ENCODE measurements at regions not wholly inside any gene's neighbourhood (a gene's known extent, or its start where the extent isn't known, plus 50 kb on each side); places are given as distances from the start of the nearest gene placed in this dataset.
"Not testable (repeated sequence)": the region's sequence is repeated elsewhere in the genome, so short reads cannot be mapped to it uniquely, and the experiment has no call there.

DNA sequence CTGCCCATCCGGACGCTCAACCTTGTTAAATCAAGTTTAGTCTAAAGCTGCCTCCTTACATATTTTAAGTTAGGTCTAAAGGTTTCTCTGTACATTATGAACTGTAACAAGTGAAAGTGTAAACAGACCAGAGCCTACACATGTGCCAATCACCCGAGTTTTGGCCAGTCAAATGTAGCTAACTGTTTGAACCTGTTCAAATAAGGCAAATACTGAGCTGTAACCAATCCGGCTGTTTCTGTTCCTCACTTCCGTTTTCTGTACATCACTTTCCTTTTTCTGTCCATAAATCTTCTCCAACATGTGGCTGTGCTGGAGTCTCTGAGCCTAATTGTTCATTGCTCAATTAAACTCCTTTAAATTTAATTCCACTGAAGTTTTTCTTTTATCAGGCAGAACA is 113.3 kb upstream of the SHISA3 start:
- no peak for DNase-seq (ENCODE audit: low spot score)

DNA sequence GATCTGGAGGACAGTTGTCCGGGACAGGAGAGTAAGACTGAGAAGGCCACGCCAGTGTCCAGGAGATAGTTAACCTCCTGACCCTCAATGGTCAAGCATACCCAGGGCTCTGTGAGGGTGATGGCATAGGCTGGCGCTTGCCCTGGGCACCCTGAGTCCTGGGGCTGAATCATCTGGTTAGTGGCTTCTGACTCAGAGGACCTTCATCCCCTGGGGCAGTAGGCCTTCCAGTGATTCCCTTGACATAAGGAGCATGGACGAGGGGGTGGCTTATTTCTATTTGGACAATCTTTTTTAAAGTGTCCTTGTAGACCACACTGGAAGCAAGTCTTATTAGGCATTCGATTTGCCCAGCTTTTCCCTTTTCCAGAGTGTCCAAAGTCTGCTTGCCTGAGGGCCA is 108.4 kb upstream of the SHISA3 start:
- not testable (repeated sequence) for DNase-seq (ENCODE audit: low spot score)

DNA sequence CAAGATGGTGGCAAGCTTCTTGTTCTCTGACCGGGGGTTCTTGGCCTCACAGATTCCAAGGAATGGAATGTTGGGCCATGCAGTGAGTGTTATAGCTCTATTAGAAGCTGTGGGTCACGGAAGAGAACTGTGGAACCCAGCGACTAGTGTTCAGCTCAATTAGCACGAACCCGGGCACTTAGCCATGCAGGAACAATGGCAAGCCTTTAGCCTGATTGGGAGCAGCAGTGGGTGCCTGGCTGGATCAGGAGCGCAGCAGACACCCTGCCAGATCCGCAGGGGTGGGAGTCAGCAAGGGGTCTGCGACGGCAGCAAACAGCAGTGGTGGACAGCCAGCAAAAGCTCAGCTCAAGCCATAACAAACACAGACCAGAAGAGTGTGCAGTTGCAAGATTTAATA is 105.1 kb upstream of the SHISA3 start:
- DNase-seq (ENCODE audit: low spot score), result not testable (repeated sequence)

DNA sequence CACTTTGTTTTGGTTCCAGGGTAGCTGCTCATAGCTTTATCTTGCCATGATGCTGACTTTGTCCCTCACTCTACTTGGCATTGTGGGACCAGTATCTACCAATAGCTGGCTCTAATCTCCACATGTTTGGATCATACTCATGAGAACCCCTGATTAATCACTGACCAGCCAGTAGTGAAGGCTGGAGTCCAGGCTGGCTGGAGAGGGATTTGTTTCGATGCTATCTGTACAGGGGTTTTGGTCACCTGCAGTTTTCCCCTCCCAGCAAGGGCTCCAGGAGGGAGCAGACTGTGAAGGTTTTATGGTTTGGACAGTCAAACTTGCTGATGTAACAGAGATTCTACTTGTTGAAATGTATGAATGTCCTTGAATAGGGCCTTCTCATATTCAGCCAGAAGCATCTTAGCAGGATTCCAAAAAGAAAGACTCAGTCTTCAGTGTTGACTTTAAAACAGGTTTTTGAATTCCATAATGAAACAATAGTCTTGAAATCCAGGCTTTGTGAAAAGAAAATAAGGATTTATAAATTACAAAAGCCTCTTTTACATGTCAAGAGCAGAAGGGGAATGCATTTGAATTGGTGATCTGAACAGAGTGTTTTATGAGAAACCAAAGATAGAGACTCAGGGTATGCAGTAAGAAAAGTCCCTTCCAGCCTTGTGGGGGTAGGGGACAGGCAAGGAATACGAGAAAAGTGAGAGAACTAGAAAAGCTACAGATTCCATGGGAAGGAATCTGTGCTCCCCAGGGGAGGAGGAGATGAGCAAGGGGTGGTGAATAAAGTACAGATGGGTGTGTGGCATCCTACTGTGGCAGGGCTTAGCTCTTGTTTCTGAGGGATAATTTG is 103.1 kb upstream of the SHISA3 start:
- DNase-seq (ENCODE audit: low spot score), result no peak

DNA sequence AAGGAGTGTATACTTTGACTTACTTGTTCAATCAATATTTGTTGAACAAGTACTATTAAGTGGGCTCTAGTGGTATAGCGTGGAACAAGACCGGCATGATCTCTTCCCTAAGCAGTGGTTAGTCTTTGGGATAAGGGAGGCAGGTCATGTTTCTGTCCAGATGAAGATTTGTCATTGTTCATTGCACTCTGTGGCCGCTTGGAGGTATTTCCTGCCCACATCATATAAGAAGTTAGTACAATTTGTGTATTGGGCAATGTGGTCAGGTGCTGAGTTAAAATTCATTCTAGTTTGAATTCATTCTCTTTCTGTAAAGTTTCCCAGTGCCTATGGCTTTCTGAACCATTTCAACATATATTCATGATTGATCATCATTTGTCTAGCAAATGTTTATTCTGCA is 101.1 kb upstream of the SHISA3 start:
- DNase-seq (ENCODE audit: low spot score), result no peak

DNA sequence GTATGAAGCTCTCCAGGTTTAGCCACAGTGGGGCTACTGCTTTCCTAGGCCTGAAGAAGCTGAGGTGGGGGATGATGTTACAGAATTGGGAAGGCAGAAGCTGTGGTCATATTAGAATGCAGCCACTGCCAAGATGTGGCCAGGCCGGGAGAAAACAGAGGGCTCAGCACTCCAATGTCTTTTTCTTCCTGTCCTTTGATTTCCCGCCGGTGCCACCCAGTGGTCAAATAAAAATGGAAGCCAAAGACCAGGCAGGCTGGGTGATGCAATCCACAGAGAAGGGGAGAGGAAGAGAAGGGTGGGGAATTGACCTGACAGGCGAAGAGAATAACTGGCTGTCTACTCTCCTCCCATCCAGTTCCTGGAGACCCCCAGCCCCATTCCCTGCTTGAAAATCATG is 94.9 kb upstream of the SHISA3 start:
- peak; percentile 45 for DNase-seq (ENCODE audit: low spot score)

DNA sequence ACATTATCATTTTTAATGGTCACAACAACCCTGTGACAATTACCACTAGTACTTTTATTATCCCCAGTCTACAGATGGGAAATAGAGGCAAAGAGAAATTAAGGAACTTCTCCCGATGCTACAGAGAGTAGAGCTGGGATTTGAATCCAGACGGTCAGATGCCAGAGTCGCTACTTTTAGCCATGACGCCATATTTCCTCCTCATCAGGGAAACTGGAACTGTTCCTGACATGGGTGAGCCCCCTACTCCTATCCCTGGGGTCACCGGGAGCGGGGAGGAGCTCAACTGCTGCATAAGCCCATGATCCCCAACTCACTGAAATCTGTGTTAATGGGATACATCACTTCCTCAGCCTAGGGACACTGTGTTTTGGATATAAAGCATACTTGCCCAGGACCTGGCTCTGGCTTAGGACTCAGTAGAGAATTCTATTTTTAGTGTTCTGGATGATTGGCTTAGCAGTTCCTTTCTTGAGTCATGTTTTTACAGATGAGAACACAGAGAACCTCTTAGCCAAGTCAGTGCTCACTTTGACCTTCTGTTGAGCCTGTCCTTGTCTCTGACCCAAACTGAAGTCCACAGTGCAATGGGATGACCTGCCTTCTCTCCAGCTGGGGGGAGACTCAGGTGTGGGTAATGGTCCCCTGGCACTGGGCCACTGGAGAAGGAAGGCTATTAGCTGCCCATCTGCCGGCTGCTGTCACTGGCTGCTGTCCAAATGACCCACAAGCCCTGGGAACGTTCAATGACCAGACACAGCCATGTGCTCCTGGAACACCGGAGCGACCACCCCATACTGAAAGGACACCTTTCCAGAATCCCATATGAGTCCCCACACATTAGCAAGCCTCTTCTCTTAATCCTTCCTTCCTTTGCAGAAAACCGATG is 90.8 kb upstream of the SHISA3 start:
- no peak for DNase-seq (ENCODE audit: low spot score)

DNA sequence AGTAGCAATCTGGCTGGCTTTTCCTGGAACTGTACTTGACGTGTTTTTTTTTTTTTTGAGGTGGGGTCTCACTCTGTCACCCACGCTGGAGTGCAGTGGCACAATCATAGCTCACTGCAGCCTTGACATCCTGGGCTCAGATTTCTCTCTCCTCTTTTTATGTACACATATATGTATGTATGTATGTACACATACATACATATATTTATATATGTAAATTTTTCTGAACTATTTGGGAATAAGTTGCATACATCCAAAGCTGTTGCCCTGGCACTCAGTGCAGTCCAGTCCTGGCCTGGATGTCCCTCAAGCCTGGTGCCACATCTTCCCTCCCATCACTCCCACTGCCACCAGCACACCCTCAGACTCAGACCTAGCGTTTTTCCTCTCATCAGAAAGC is 89.0 kb upstream of the SHISA3 start:
- DNase-seq (ENCODE audit: low spot score), result no peak

DNA sequence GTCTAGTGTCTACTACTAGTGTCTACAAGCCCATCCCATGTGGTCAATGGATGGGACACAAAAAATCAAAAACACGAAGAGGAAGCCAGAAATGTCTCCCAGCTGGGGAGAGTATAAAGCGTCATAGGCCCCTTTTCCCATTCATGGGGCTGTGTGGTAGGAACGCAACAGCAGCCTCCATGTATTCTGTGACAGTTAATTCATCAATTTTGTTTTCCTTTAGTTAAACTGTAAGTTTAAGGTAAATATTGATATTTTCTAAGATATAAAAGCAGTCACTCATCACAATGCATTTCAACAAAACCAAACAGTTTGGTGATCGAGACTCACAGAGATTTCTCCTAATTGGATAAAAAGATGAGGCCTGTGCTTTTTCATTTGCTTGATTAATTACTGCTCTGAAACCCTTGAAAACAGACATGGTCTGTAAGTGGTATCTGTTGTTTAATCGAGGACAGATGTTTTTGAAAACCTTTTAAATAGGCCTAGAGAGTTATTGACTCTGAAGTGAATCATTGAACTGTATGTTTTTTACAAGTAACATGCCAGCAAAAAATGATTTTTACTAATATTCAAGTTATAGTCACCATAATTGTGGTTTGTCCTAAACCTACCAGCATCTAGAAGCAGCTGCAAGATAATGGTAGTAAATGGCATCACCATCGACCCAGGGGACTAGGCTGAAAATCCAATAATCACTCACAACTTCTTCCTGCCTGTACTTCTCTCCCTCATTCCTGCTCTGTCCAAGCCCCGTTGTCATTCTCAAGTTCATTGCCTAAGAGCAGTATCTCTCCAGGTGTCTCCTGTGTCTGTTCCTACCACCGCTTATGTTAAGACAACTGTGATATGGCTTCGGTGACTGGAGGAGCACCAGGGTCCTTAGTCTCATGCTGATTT is 87.7 kb upstream of the SHISA3 start:
- no peak for DNase-seq (ENCODE audit: low spot score)

DNA sequence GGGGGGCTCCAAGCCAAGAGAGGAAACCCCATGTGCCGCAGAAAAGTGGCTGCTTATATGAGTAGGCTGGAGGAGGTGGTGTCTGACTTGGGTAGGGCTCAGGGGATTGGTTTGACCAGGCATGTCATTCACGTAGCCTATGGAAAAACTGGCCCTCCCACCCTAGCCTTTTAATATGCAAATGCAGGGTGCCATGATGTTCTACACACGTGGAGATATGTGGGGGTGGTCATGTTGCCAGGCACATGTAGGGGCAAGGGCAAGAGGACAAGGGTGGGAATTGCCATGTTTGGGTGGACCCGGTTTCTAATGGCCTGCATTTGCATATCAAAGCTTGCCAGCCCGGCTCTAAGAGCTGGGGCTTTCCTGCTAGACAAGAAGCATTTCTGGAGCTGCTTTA is 86.9 kb upstream of the SHISA3 start:
- no peak for DNase-seq (ENCODE audit: low spot score)

DNA sequence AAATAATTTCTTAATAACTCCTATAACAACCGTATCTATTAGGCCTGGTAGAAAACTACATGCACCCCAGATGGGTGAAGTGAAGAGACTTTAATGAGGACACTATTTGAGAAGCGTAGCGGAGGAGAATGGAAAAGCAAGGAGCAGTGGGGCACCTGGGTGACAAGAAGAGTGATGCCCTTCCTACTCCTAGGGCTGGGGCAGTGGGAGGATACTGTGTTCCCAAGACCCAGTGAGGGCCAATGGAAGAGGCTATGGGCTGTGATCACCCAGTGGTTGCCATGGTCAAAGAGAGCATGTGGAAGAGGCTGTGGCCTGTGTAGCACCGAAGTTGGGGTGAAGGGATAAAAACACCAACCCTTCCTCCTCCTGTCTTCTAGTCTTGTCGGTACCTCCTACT is 86.5 kb upstream of the SHISA3 start:
- no peak for DNase-seq (ENCODE audit: low spot score)

DNA sequence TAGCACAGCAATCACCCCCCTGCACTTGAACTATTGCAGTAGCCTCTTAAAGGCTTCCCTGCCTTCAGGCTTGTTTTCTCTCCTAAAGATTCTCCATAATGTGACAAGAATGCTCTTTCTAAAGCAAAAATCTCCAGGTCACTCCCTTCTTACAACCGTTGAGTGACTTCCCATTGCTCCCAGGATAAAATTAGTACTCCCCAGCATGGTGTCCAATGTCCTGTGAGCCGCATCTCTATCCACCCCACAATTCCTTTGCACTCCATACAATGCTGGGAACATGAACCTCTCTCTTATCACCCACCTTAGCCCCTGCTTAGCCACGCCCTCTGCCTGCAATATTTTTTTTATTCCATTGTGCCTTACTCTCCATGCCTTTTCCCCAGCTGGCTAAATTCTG is 85.7 kb upstream of the SHISA3 start:
- no peak for DNase-seq (ENCODE audit: low spot score)

DNA sequence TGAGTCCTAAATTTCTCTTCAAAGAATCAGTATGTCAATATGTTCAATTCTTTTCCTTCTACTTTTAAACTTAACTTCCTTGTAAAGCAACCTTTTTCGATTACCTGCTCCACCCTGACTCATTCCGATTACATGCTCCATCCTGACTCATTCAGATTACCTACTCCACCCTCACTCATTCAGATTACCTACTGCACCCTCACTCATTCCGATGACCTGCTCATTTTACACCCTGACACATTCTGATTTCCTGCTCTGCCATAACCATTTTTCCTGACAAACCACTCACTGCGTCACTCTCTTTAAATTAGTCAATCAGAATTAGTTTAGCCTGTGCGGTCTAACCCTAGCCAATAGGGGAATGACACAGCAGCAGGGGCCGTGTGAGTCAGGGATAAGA is 83.9 kb upstream of the SHISA3 start:
- DNase-seq (ENCODE audit: low spot score), result not testable (repeated sequence)

DNA sequence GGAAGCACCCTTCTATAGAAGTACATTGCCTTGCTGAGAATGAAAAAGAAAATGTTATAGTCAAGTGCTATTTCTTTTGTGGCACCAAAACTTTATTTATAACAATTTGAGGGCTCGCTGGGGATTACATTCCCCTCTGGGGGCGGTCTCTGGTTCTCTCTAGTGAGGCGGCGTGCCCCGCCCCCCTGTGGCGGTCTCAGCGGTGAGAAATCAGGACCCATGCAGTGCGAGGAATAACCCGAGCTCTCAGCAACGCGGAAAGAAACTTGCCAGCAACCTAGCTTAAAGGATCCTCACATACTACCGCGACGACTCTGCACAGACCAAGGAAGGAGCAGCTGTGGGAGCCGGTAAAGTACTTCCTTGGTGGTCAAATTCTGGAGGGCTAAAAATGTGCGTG is 83.4 kb upstream of the SHISA3 start:
- no peak for DNase-seq (ENCODE audit: low spot score)

DNA sequence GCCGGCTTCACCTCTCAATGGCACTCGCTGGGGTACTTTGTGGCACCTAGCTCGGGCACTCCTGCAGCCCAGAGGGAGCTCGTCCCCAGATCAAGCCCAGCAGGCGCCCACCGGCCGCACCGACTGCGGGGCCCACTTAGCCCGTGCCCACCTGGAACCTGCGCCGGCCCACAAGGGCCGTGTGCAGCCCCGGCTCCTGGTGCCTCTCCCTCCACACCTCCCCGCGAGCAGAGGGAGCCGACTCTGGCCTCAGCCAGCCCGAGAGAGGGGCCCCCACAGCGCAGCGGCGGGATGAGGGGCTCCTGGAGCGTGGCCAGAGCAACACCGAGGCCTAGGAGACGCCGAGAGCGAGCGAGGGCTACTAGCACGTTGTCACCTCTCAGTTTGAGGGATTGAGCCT is 82.1 kb upstream of the SHISA3 start:
- DNase-seq (ENCODE audit: low spot score), result no peak

DNA sequence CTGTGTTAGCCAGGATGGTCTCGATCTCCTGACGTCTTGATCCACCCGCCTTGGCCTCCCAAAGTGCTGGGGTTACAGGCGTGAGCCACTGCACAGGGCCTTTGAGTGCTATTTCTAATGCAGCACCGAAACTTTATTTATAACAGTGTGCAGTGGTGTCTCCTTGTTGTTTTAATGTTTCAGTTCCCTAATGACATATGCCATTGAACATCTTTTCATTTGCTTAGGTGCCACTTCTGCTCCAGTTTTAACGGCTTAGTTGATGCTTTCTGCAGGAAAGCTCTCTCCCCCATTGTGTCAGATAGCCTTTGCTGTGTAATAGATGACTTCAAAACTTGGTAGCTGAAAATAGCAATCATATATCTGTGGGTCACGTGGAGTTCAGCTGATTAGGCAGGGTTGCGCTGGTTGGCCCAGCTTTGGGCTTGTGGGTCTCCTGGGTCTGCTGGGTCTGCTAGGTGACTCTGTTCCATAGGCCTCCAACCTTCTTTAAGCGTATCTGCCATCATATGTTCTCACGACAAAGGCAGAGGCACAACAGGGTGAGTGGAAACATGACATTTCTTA is 76.4 kb upstream of the SHISA3 start:
- DNase-seq (ENCODE audit: low spot score), result no peak

DNA sequence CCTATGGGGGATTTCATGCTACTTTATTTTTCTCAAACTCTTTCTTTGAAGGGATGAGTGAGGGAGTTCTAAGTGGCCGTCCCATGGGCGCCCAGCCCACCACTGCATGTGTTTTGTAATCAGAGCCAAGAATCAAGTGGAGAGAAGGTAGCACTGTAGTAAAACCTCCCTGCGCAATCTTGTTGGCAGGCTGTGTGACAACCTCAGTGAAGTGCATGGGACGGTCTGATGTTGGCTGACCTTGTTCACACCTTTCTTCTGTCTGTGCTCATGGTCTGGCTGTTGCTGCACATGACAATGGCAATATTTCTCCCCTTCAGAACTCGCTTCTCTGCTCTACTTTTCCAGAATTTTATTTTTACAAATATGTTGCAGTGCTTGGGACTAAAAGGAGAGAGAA is 71.2 kb upstream of the SHISA3 start:
- no peak for DNase-seq (ENCODE audit: low spot score)

DNA sequence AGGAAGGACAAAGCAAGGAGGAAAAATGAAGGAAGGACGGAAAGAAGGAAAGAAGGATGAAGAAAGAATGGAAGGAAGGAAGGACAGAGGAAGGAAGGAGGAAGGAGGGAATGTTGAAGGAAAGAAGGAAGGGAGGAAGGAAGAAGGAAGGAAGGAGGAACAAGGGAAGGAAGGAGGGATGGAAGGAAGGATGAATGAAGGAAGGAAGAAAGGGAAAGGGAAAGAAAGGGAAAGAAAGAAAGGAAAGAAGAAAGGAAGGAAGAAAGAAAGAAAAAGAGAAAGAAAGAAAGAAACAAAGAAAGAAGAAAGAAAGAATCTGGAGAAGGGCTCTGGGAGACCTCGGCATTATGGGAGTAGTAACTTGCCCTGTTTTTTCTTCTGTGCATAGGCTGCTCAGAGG is 70.8 kb upstream of the SHISA3 start:
- no peak for DNase-seq (ENCODE audit: low spot score)

DNA sequence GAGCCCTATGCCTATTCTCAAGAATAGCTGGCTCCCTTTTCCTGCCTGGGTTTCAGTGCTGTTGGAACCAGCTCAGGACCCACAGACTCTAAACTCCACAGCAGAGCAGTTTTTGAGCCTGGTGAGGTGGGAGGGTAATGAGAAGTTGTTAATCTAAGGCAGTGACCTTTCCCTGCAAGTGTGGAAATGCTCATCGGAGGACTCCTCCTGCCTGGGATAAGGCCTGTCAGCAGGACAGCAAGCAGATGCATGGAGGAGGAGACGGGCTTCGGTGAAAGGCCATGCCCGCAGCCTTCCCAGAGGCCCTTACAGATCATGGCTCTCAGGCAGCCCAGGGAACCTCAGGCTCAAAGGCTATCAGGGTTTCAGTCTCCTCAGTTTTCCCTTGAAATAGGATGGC is 70.0 kb upstream of the SHISA3 start:
- DNase-seq (ENCODE audit: low spot score), result no peak

DNA sequence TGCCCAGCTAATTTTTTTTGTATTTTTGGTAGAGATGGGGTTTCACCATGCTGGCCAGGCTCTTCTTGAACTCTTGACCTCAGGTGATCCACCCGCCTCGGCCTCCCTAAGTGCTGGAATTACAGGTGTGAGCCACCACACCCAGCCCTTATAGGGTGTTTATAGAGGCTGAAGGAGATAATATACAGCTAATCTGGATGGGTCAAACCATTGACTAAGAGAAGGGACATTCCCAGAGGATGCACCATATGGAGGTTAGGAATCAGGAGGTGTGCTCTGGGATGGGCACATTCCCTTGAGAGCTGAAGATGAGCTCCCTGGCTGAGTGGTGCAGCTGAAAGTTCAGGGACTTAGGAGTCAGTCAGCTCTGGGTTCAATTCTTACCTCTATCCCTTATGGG is 68.3 kb upstream of the SHISA3 start:
- no peak for DNase-seq (ENCODE audit: low spot score)

DNA sequence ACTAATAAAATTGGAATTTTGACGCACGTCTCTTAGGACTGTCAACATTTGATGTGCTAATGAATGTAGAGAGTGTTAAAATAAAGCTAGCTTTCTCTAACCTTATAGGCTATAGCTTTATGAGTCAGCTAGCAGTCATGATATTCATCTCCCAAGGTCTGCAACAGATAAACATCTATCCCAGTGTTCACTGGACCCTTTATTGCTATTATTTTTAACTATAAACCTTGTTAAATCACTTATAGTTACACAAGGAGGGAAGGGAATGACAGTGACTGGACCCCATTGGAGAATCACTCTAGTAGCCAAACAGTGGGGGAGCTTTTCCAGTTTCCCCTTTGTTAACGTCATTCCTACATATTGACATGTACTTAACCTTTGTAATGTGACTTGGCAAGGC is 67.9 kb upstream of the SHISA3 start:
- no peak for DNase-seq (ENCODE audit: low spot score)

DNA sequence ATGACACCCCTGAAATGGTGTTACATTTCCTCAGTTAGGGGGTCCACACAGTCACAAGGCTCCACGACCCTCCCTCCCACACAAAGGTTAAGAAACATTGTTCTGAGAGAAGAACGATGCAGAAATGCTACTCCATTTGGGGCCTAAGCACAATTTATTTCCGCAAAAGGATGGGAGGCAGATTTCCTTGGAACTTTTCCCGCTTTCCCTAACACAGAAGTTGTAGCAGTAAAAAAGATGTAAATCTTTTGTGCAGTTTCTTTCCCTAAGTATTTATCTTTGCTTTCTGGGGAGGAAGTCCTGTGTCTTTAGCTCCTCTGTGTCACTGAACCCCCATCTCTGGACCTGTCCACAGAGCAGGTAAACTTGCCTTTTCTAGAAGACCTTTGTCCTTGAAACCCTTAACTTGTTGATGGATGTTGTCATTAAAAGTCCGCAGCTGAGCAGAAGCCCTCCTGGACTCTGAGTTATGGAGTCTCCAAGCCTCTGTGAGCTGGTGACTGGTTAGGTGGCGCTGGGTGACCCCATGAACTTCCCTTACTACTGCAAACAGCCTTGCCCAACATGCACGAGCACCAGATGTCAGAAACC is 67.2 kb upstream of the SHISA3 start:
- no peak for DNase-seq (ENCODE audit: low spot score)
